ENCODE measurements at regions not wholly inside any gene's neighbourhood (a gene's known extent, or its start where the extent isn't known, plus 50 kb on each side); places are given as distances from the start of the nearest gene placed in this dataset.
"Not testable (repeated sequence)": the region's sequence is repeated elsewhere in the genome, so short reads cannot be mapped to it uniquely, and the experiment has no call there.

DNA sequence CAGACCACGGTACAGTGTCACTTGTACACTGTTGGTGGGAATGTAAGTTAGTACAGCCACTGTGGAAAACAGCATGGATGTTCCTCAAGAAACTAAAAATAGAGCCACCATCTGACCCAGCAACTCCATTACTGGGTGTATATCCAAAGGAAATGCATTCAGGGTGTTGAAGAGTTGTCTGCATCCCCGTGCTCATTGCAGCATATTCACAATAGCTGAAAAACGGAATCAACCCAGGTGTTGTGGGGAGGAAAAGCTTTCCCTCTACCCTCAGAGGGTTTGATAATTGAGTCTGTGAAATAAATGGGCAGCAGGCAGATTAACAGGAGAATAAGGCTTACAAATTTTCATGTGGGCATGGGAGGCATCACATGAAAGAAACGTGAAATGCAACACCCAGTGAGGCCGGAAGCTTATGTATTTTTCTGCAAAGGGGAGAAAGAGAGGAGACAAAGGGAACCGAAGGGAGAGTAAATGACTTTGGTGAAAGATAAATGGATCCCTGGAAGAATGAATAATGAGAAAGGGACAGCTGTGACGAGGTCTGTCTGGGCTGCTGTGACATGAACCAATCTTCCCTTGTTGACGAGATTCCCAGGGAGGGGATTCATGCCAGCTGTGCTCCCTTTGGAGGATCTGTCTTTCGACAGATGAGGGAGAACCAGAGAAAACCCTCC is 106.2 kb downstream of the KCNJ12 start:
- Mint-ChIP-seq H3K36me3 (ENCODE audit: low read depth) (peaks cover 4% of the 10 kb centered on the region), H3K27ac (no peak overlapping the region), H3K9me3 (peaks cover 10% of the 10 kb centered on the region), H3K4me1 (ENCODE audit: low read depth) (no peaks in the 10 kb centered on the region), H3K4me3 (no peak overlapping the region), H3K27me3 (peaks cover 27% of the 10 kb centered on the region)
- DNase-seq (no peak), ATAC-seq (no peak)
- intact Hi-C loops (cut with micrococcal nuclease) = no loop called here
- ChIA-PET POLR2A (no interaction called here), CTCF (no interaction called here)
- no peak for TF ChIP-seq CTCF (IDR thresholded peaks at IDR 0.05)

GRCh38 chr17:21488043-21488442 is 111.9 kb downstream of the KCNJ12 start:
- peaks cover 19% of the 10 kb centered on the region for H3K27me3 Mint-ChIP-seq
- ATAC-seq; H3K27ac Mint-ChIP-seq; H3K36me3 Mint-ChIP-seq (ENCODE audit: low read depth); DNase-seq; H3K4me1 Mint-ChIP-seq (ENCODE audit: low read depth); intact Hi-C loops (cut with micrococcal nuclease); POLR2A ChIA-PET; H3K9me3 Mint-ChIP-seq; H3K4me3 Mint-ChIP-seq: not testable (repeated sequence)
- CTCF ChIA-PET = interaction anchor here (1.2 kb wide), 1 partner anchor 31 kb away, joined by 3 read pairs; no protein-coding TSS in a partner anchor

DNA sequence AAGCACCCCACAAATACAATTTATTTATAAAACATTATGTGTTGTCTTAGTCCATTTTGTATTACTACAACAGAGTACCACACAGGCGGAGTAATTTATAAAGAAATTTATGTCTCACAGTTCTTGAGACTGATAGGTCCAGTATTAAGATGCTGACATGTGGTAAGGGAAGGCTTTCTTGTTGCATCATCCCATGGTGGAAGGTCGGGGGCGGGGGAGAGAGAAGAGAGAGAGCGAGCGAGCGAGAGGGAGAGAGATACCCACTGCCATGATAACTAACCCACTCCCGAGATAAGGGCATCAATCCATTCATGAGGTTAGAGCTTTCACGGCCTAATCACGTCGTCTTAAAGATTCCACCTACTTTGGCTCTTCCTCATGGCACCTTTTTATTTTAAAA is 117.8 kb downstream of the KCNJ12 start:
- intact Hi-C loops (cut with micrococcal nuclease) = no loop called here
- no peak for TF ChIP-seq CTCF (IDR thresholded peaks at IDR 0.05)
- no peaks in the 10 kb centered on the region for H3K27me3 Mint-ChIP-seq
- ChIA-PET POLR2A (no interaction called here), CTCF (no interaction called here)
- no peaks in the 10 kb centered on the region for H3K36me3 Mint-ChIP-seq (ENCODE audit: low read depth)
- H3K9me3 Mint-ChIP-seq = no peaks in the 10 kb centered on the region
- H3K4me3 Mint-ChIP-seq = no peak overlapping the region
- no peak overlapping the region for H3K27ac Mint-ChIP-seq
- ATAC-seq (no peak), DNase-seq (no peak)
- H3K4me1 Mint-ChIP-seq (ENCODE audit: low read depth) = no peaks in the 10 kb centered on the region

GRCh38 chr17:21495281-21495680 is 119.1 kb downstream of the KCNJ12 start:
- H3K4me3 Mint-ChIP-seq = no peak overlapping the region
- H3K27ac Mint-ChIP-seq = no peak overlapping the region
- no peaks in the 10 kb centered on the region for H3K4me1 Mint-ChIP-seq (ENCODE audit: low read depth)
- TF ChIP-seq CTCF (IDR thresholded peaks at IDR 0.05) = no peak
- DNase-seq = no peak
- no peak for ATAC-seq
- H3K27me3 Mint-ChIP-seq = no peaks in the 10 kb centered on the region
- no peaks in the 10 kb centered on the region for H3K9me3 Mint-ChIP-seq
- ChIA-PET CTCF (interaction anchor here (1.0 kb wide), 1 partner anchor 18 kb away, joined by 3 read pairs; no protein-coding TSS in a partner anchor), POLR2A (no interaction called here)
- intact Hi-C loops (cut with micrococcal nuclease) = no loop called here
- H3K36me3 Mint-ChIP-seq (ENCODE audit: low read depth) = no peaks in the 10 kb centered on the region

GRCh38 chr17:21500064-21500463 is 123.9 kb downstream of the KCNJ12 start:
- no peak overlapping the region for H3K4me3 Mint-ChIP-seq
- H3K36me3 Mint-ChIP-seq (ENCODE audit: low read depth) = no peaks in the 10 kb centered on the region
- no peak overlapping the region for H3K27ac Mint-ChIP-seq
- H3K9me3 Mint-ChIP-seq = no peaks in the 10 kb centered on the region
- intact Hi-C loops (cut with micrococcal nuclease) = no loop called here
- ChIA-PET CTCF (interaction anchor here (1.4 to 3.7 kb wide), 2 partner anchors 12 to 381 kb away, joined by 3 to 18 read pairs; no protein-coding TSS in a partner anchor), POLR2A (no interaction called here)
- DNase-seq (no peak), ATAC-seq (no peak)
- H3K4me1 Mint-ChIP-seq (ENCODE audit: low read depth) = no peaks in the 10 kb centered on the region
- H3K27me3 Mint-ChIP-seq = no peaks in the 10 kb centered on the region
- TF ChIP-seq CTCF (IDR thresholded peaks at IDR 0.05) = no peak

- H3K9me3 Mint-ChIP-seq; H3K4me3 Mint-ChIP-seq; H3K36me3 Mint-ChIP-seq (ENCODE audit: low read depth); H3K4me1 Mint-ChIP-seq (ENCODE audit: low read depth); ATAC-seq; H3K27ac Mint-ChIP-seq; DNase-seq; H3K27me3 Mint-ChIP-seq; POLR2A ChIA-PET; intact Hi-C loops (cut with micrococcal nuclease): not testable (repeated sequence)
- CTCF ChIA-PET = interaction anchor here (1.0 to 3.7 kb wide), 2 partner anchors 10 to 45 kb away, joined by 3 to 18 read pairs; no protein-coding TSS in a partner anchor
Measured at GRCh38 chr17:21501927-21502700, 126.0 kb downstream of the KCNJ12 start.
